AG04450 (cell line): ENCODE measurements at regions not wholly inside any gene's neighbourhood (a gene's known extent, or its start where the extent isn't known, plus 50 kb on each side); places are given as distances from the start of the nearest gene placed in this dataset.

ENCODE experiments used
- CTCF ChIA-PET: fragments of 300-600, 350-600 bp; formaldehyde crosslinking; extraction: SDS; loops from one replicate; lab custom pipeline; 2022; ENCODE audit warnings: antibody characterized with exemption, inconsistent platforms; lab: Charles Lee
- POLR2A ChIA-PET: fragments of 350-600 bp; formaldehyde crosslinking; extraction: SDS; loops from one replicate; lab custom pipeline; 2021; ENCODE audit warnings: antibody characterized with exemption, inconsistent platforms; lab: Yijun Ruan, JAX
- DNase-seq: peaks from one replicate; pipeline ENCODE4 v3.0.0-alpha.2; 2011; ENCODE audit warnings: low read depth, low spot score
- H3K27ac ChIP-seq: one replicate; pipeline ENCODE4 v1.5.1; 2012; ENCODE audit warnings: low read depth, low read length, control low read depth
- H3K27me3 ChIP-seq: one replicate; pipeline ENCODE4 v1.6.0; 2012; ENCODE audit warnings: low read length; ENCODE audit not compliant: control insufficient read depth, insufficient read depth
- H3K4me3 ChIP-seq: 2 replicates; pipeline ENCODE4 v1.5.1; 2011; ENCODE audit warnings: mild to moderate bottlenecking, low read depth, low read length, control low read depth
- H3K9me3 ChIP-seq: 2 replicates; pipeline ENCODE4 v1.5.1; 2012; ENCODE audit warnings: low read length; ENCODE audit not compliant: control insufficient read depth, insufficient read depth
- TF ChIP-seq, protein P1 (sequence below): IDR thresholded peaks from 2 replicates; pipeline ENCODE4 v1.5.1; 2011; ENCODE audit warnings: low read depth, low read length, control low read depth, inconsistent platforms

DNA sequence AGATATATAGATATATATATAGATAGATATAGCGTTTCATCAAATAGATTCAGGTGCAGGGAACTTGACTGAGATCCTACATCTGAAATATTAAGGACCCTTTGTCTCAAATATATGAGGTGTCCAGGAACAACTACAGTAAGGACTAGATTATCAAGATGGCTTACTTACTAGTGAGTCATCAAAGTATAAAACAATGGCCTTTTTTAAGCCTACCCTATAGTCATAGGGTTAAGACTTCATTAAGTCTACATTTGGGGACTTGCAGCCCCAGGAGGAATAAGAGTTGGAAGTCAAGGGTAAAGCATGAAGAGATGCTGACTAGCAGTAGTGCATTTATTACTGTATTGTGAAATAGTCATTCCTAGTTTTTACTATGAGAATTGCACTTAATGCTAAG lies 1023.4 kb downstream of the CDH11 start:
- no peak for DNase-seq
- Histone ChIP-seq H3K4me3 (no peak overlapping the region), H3K27ac (no peak overlapping the region), H3K27me3 (no peaks in the 10 kb centered on the region), H3K9me3 (no peaks in the 10 kb centered on the region)
- CTCF ChIA-PET, result no interaction called here
- POLR2A ChIA-PET, result no interaction called here
- TF ChIP-seq, protein P1, sequence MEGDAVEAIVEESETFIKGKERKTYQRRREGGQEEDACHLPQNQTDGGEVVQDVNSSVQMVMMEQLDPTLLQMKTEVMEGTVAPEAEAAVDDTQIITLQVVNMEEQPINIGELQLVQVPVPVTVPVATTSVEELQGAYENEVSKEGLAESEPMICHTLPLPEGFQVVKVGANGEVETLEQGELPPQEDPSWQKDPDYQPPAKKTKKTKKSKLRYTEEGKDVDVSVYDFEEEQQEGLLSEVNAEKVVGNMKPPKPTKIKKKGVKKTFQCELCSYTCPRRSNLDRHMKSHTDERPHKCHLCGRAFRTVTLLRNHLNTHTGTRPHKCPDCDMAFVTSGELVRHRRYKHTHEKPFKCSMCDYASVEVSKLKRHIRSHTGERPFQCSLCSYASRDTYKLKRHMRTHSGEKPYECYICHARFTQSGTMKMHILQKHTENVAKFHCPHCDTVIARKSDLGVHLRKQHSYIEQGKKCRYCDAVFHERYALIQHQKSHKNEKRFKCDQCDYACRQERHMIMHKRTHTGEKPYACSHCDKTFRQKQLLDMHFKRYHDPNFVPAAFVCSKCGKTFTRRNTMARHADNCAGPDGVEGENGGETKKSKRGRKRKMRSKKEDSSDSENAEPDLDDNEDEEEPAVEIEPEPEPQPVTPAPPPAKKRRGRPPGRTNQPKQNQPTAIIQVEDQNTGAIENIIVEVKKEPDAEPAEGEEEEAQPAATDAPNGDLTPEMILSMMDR, result no peak

DNA sequence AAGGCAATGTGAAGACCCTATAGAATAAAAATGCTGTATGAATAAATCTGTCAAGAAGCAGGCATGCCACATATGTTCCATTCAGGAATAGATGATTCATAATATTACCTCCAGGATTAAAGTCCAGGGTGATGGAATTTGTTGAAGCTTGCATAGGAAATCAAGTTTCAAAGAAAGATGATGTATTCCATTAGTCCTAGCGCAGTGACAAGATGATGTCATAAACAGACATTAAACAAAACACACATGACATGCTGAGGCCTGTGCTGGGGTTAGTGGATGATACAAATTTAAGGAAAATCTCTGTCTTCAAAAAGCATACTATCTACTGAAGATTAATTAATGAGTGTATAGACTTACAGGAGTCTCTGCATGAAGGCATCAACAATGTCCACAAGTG lies 1025.2 kb downstream of the CDH11 start:
- Histone ChIP-seq H3K27me3 (no peaks in the 10 kb centered on the region), H3K4me3 (no peak overlapping the region), H3K9me3 (no peaks in the 10 kb centered on the region), H3K27ac (no peak overlapping the region)
- ChIA-PET POLR2A (no interaction called here), CTCF (no interaction called here)
- TF ChIP-seq, protein P1, result no peak
- DNase-seq, result no peak

DNA sequence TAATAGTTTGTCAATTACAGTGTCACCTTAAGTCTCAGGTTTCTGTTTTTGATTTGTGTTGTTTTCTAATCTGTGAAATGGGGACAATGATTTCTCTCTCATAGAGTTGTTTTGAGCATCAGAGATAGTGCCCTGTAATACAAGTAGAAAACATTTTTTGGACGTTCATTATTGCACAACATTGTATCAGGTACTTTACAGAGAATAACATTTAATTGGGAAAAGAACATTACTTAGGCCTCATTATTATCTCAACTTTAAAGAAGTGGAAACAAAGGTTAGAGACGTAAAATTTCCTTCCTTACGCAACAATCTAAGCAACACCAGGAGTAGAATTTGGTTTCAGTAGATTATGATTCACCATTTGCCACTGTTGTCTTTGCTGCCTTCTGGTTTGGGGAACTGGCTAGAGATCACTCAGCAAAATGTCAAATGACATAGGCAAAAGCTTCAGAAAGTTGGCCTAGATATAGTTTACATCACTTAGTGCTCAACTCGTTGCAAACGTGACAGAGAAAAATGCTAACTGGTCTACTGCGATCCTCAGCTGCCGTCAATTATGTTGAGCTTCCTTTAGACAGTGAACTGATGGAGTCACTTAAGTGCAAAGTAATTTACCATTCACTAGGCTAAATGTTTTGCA lies 1026.8 kb downstream of the CDH11 start:
- Histone ChIP-seq H3K27me3 (no peaks in the 10 kb centered on the region), H3K9me3 (no peaks in the 10 kb centered on the region), H3K4me3 (no peak overlapping the region), H3K27ac (no peak overlapping the region)
- POLR2A ChIA-PET, result no interaction called here
- no peak for DNase-seq
- CTCF ChIA-PET, result no interaction called here
- TF ChIP-seq, protein P1, result no peak

DNA sequence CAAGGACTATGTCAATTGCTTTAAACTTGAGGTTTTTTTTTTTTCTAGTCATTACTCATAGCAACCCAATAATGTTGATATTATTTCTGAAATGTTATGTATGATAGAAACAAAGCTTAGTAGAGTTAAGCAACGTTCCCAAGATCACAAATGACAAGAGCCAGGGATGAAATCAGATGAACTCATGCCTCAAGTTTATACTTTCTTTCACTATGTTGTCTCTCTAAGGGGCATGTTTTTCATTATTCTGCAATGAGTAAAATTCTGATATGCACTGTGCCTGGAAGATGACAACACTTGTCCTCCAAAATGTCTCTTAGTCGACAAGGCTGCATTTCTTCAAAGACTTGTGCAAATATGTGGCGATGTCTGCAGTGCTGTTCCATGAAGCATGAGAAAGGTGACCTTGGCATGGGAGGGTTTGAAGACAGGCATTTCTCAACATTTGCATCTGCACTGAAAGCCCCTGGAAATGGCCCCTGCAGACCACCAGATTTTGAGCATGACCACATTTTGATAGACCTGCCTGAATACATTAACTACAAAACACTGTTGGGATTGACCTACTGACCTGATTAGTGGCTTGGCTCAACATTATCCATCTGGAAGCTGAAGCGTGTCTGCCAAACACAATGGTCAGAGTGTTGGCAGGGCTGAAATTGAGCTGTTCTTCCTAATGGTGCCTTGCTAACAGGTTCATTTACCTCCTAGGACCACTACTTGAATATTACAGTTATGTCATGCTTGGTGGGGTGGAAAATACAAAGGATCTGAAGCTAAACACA lies 1027.5 kb downstream of the CDH11 start:
- TF ChIP-seq, protein P1, result no peak
- CTCF ChIA-PET, result interaction anchor here (0.7 kb wide), 1 partner anchor 282 kb away, joined by 3 read pairs; no protein-coding TSS in a partner anchor
- no peak overlapping the region for H3K27ac ChIP-seq
- H3K9me3 ChIP-seq, result no peaks in the 10 kb centered on the region
- DNase-seq, result no peak
- H3K27me3 ChIP-seq, result no peaks in the 10 kb centered on the region
- H3K4me3 ChIP-seq, result no peak overlapping the region
- POLR2A ChIA-PET, result no interaction called here

DNA sequence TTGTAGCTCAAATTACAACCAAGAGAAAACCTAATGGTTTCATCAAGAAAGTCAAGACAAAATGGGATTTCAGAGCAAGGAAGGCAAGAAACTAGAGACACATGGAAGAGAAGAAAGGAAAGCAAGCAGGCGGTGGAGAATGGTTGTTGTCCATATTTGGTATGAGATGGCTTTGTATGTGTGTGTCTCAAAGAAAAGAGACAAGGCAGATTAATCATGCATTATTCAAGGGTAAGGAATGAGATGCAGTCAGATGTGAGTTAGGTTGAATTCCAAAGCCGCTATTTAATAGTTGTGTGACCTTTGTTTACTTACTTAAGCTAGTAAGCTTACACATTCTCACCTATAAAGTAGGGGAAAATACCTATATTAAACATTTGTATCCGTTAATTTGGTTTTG lies 1029.6 kb downstream of the CDH11 start:
- H3K4me3 ChIP-seq, result no peak overlapping the region
- no peaks in the 10 kb centered on the region for H3K9me3 ChIP-seq
- H3K27ac ChIP-seq, result no peak overlapping the region
- peak; percentile 8 for DNase-seq
- POLR2A ChIA-PET, result no interaction called here
- CTCF ChIA-PET, result no interaction called here
- TF ChIP-seq, protein P1, result no peak
- no peaks in the 10 kb centered on the region for H3K27me3 ChIP-seq
